Heart left ventricle (tissue), 13 donors: ENCODE measurements at regions not wholly inside any gene's neighbourhood (a gene's known extent, or its start where the extent isn't known, plus 50 kb on each side); places are given as distances from the start of the nearest gene placed in this dataset.

ENCODE experiments used
- POLR2A ChIP-seq, 2 donors: fragments of 450-650 bp; IDR thresholded peaks; one replicate each; pipeline ENCODE4 v1.6.1; 2017; ENCODE audit warnings: antibody characterized with exemption in 2 of 2, mild to moderate bottlenecking in 2 of 2, moderate library complexity in 2 of 2
- TF ChIP-seq, protein P1 (sequence below), 12 donors: fragments of 200-600 bp; sonication (generic) in 4 of 12; IDR thresholded peaks; one replicate each; pipeline versions ENCODE4 v1.5.0 to v1.8.0; 2018 to 2022; ENCODE audit warnings: antibody characterized with exemption in 12 of 12, mild to moderate bottlenecking in 5 of 12
- donor health status: ischemic (EF 13 %, LVEDD 7.1; RV severe dilation, severe dysfunction).
- donor health status: DM: no; HTN: yes; CAD: no.
- donor health status: DM: no; HTN: no; CAD: no.
- donor health status: ischemic (EF 25% LVEDD 6.9; RV normal size, moderate dysfunction).
- donor health status: ischemic (EF 25% LVEDD 5.7; RV mildly dilated, moderate dysfunction).
- donor health status: ischemic (EF 35%, LVEDD 5.7; RV mildly dilated, moderate dysfunction).
- donor health status: nonischemic (EF 11% LVEDD 7.7; RV severe dilation, severe dysfunction).
- donor health status: DM: yes; HTN: yes; CAD: no.
- donor health status: PGD.
- donor health status: ischemic (EF 29% LVEDD 5.4; RV normal size, mild dysfunction).
- donor health status: nonischemic (EF 23%, LVEDD 6.1; RV moderate dilation, normal function).

DNA sequence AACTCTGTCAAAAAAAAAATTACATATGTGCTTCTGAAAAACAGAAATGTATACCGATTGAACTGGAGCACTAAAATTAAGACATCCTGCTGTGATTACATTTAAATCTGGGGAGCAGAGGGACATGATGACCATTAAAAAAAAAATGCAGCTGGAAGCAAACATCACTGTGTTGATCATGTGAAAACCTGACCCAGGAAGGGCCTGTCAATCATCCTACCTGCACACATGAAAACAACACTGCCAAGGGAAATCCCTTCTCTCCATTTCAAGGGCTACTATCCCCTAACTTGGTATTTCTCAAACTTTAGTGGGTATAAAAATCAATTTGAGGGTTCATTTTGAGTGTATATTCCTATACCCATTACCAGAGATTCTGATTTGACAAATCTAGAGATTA, 719.9 kb upstream of the CBLB start:
- TF ChIP-seq, protein P1, sequence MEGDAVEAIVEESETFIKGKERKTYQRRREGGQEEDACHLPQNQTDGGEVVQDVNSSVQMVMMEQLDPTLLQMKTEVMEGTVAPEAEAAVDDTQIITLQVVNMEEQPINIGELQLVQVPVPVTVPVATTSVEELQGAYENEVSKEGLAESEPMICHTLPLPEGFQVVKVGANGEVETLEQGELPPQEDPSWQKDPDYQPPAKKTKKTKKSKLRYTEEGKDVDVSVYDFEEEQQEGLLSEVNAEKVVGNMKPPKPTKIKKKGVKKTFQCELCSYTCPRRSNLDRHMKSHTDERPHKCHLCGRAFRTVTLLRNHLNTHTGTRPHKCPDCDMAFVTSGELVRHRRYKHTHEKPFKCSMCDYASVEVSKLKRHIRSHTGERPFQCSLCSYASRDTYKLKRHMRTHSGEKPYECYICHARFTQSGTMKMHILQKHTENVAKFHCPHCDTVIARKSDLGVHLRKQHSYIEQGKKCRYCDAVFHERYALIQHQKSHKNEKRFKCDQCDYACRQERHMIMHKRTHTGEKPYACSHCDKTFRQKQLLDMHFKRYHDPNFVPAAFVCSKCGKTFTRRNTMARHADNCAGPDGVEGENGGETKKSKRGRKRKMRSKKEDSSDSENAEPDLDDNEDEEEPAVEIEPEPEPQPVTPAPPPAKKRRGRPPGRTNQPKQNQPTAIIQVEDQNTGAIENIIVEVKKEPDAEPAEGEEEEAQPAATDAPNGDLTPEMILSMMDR (IDR thresholded peaks at IDR 0.05) = no peak
- TF ChIP-seq POLR2A (IDR thresholded peaks at IDR 0.05) = no peak
